ENCODE measurements at regions not wholly inside any gene's neighbourhood (a gene's known extent, or its start where the extent isn't known, plus 50 kb on each side); places are given as distances from the start of the nearest gene placed in this dataset.

GRCh38 chr14:80446356-80446755, 235.1 kb upstream of the DIO2 start:
- DNase-seq = no peak

GRCh38 chr14:80445605-80446004, 234.3 kb upstream of the DIO2 start:
- no peak for DNase-seq

GRCh38 chr14:80434574-80435321, 223.4 kb upstream of the DIO2 start:
- DNase-seq = no peak

GRCh38 chr14:80433811-80434210, 222.5 kb upstream of the DIO2 start:
- DNase-seq = no peak

- DNase-seq = peak; percentile 5
These were observed 217.4 kb upstream of the DIO2 start for GRCh38 chr14:80428671-80429070.

- DNase-seq = no peak
These were observed 216.9 kb upstream of the DIO2 start for GRCh38 chr14:80428171-80428570.

- peak; percentile 15 for DNase-seq
These were observed 215.8 kb upstream of the DIO2 start for GRCh38 chr14:80427101-80427500.

GRCh38 chr14:80426683-80427082, 215.4 kb upstream of the DIO2 start:
- DNase-seq = no peak

- DNase-seq = no peak
These were observed 214.4 kb upstream of the DIO2 start for GRCh38 chr14:80425686-80426085.

- peak; percentile 2 for DNase-seq
These were observed 208.5 kb upstream of the DIO2 start for GRCh38 chr14:80419769-80420168.

- DNase-seq = peak; percentile 46
These were observed 208.0 kb upstream of the DIO2 start for GRCh38 chr14:80419345-80419744.

- no peak for DNase-seq
These were observed 204.3 kb upstream of the DIO2 start for GRCh38 chr14:80415636-80416035.

GRCh38 chr14:80414080-80414479, 202.8 kb upstream of the DIO2 start:
- peak; percentile 14 for DNase-seq

GRCh38 chr14:80404413-80404812, 193.1 kb upstream of the DIO2 start:
- no peak for DNase-seq

- no peak for DNase-seq
These were observed 191.7 kb upstream of the DIO2 start for GRCh38 chr14:80403036-80403435.

GRCh38 chr14:80395031-80395430, 183.7 kb upstream of the DIO2 start:
- no peak for DNase-seq

- no peak for DNase-seq
These were observed 182.5 kb upstream of the DIO2 start for GRCh38 chr14:80393766-80394165.

GRCh38 chr14:80390906-80391305, 179.6 kb upstream of the DIO2 start:
- no peak for DNase-seq

- DNase-seq = no peak
These were observed 177.8 kb upstream of the DIO2 start for GRCh38 chr14:80388980-80389711.

- peak; percentile 48 for DNase-seq
These were observed 176.3 kb upstream of the DIO2 start for GRCh38 chr14:80387563-80387981.

GRCh38 chr14:80385336-80385735, 174.0 kb upstream of the DIO2 start:
- DNase-seq = peak; percentile 38

GRCh38 chr14:80383223-80383622, 171.9 kb upstream of the DIO2 start:
- no peak for DNase-seq

- no peak for DNase-seq
These were observed 170.6 kb upstream of the DIO2 start for GRCh38 chr14:80381807-80382363.

- DNase-seq = no peak
These were observed 167.7 kb upstream of the DIO2 start for GRCh38 chr14:80379035-80379434.
